ENCODE measurements at regions not wholly inside any gene's neighbourhood (a gene's known extent, or its start where the extent isn't known, plus 50 kb on each side); places are given as distances from the start of the nearest gene placed in this dataset.

GRCh38 chr6:21402368-21402767 is 191.2 kb upstream of the SOX4 start:
- FAIRE-seq (no peak), DNase-seq (ENCODE audit: insufficient read length, low spot score) (peak; percentile 17)
- TF ChIP-seq POLR2A (IDR thresholded peaks at IDR 0.05; ENCODE audit: low read depth, low read length), result no peak

GRCh38 chr6:21404577-21404976 is 189.0 kb upstream of the SOX4 start:
- DNase-seq (ENCODE audit: insufficient read length, low spot score) (no peak), FAIRE-seq (no peak)
- TF ChIP-seq POLR2A (IDR thresholded peaks at IDR 0.05; ENCODE audit: low read depth, low read length), result no peak

GRCh38 chr6:21406316-21406715 is 187.2 kb upstream of the SOX4 start:
- FAIRE-seq (no peak), DNase-seq (ENCODE audit: insufficient read length, low spot score) (no peak)
- TF ChIP-seq POLR2A (IDR thresholded peaks at IDR 0.05; ENCODE audit: low read depth, low read length), result no peak

GRCh38 chr6:21409231-21409630 is 184.3 kb upstream of the SOX4 start:
- DNase-seq (ENCODE audit: insufficient read length, low spot score), result no peak
- no peak for FAIRE-seq
- TF ChIP-seq POLR2A (IDR thresholded peaks at IDR 0.05; ENCODE audit: low read depth, low read length), result no peak

- no peak for FAIRE-seq
- no peak for TF ChIP-seq POLR2A (IDR thresholded peaks at IDR 0.05; ENCODE audit: low read depth, low read length)
- DNase-seq (ENCODE audit: insufficient read length, low spot score), result no peak
Observed at GRCh38 chr6:21413428-21413827, 180.1 kb upstream of the SOX4 start.

GRCh38 chr6:21414065-21414464 is 179.5 kb upstream of the SOX4 start:
- FAIRE-seq, result no peak
- TF ChIP-seq POLR2A (IDR thresholded peaks at IDR 0.05; ENCODE audit: low read depth, low read length), result no peak
- DNase-seq (ENCODE audit: insufficient read length, low spot score), result no peak

GRCh38 chr6:21420146-21420878 is 173.2 kb upstream of the SOX4 start:
- DNase-seq (ENCODE audit: insufficient read length, low spot score), result no peak
- TF ChIP-seq POLR2A (IDR thresholded peaks at IDR 0.05; ENCODE audit: low read depth, low read length), result no peak
- no peak for FAIRE-seq

- no peak for DNase-seq (ENCODE audit: insufficient read length, low spot score)
- TF ChIP-seq POLR2A (IDR thresholded peaks at IDR 0.05; ENCODE audit: low read depth, low read length), result no peak
- FAIRE-seq, result no peak
Observed at GRCh38 chr6:21420926-21421325, 172.6 kb upstream of the SOX4 start.

GRCh38 chr6:21423106-21423854 is 170.3 kb upstream of the SOX4 start:
- DNase-seq (ENCODE audit: insufficient read length, low spot score) (no peak), FAIRE-seq (no peak)
- TF ChIP-seq POLR2A (IDR thresholded peaks at IDR 0.05; ENCODE audit: low read depth, low read length), result no peak

GRCh38 chr6:21426841-21427490 is 166.6 kb upstream of the SOX4 start:
- DNase-seq (ENCODE audit: insufficient read length, low spot score), result no peak
- no peak for TF ChIP-seq POLR2A (IDR thresholded peaks at IDR 0.05; ENCODE audit: low read depth, low read length)

GRCh38 chr6:21429291-21429690 is 164.3 kb upstream of the SOX4 start:
- FAIRE-seq (no peak), DNase-seq (ENCODE audit: insufficient read length, low spot score) (no peak)
- no peak for TF ChIP-seq POLR2A (IDR thresholded peaks at IDR 0.05; ENCODE audit: low read depth, low read length)

More at GRCh38 chr6:21426841-21427490, 166.6 kb upstream of the SOX4 start:
- FAIRE-seq, result no peak

GRCh38 chr6:21431526-21431925 is 162.0 kb upstream of the SOX4 start:
- FAIRE-seq, result no peak
- no peak for DNase-seq (ENCODE audit: insufficient read length, low spot score)
- no peak for TF ChIP-seq POLR2A (IDR thresholded peaks at IDR 0.05; ENCODE audit: low read depth, low read length)

GRCh38 chr6:21436625-21437024 is 156.9 kb upstream of the SOX4 start:
- DNase-seq (ENCODE audit: insufficient read length, low spot score) (no peak), FAIRE-seq (no peak)
- no peak for TF ChIP-seq POLR2A (IDR thresholded peaks at IDR 0.05; ENCODE audit: low read depth, low read length)

GRCh38 chr6:21437581-21437980 is 156.0 kb upstream of the SOX4 start:
- TF ChIP-seq POLR2A (IDR thresholded peaks at IDR 0.05; ENCODE audit: low read depth, low read length), result no peak
- FAIRE-seq, result no peak
- DNase-seq (ENCODE audit: insufficient read length, low spot score), result no peak

Data from H54 (cell line).